GM18505 (cell line): ENCODE measurements at regions not wholly inside any gene's neighbourhood (a gene's known extent, or its start where the extent isn't known, plus 50 kb on each side); places are given as distances from the start of the nearest gene placed in this dataset.
"Not testable (repeated sequence)": the region's sequence is repeated elsewhere in the genome, so short reads cannot be mapped to it uniquely, and the experiment has no call there.

Experiments
- ATAC-seq: cut with Tn5 transposase; IDR thresholded peaks from one replicate; pipeline ENCODE4 v1.9.1; 2021; ENCODE audit not compliant: unreplicated experiment
- POLR2A ChIP-seq: IDR thresholded peaks from 4 replicates; pipeline ENCODE4 v1.6.1; 2011; ENCODE audit warnings: borderline replicate concordance; ENCODE audit not compliant: insufficient read depth, insufficient read length; ENCODE audit errors: extremely low read depth

GRCh38 chr14:51367600-51367931 is 127.5 kb downstream of the TMX1 start:
- no peak for ATAC-seq

GRCh38 chr14:51368721-51369163 is 128.7 kb downstream of the TMX1 start:
- no peak for ATAC-seq
- TF ChIP-seq POLR2A = no peak

More at GRCh38 chr14:51367600-51367931, 127.5 kb downstream of the TMX1 start:
- TF ChIP-seq POLR2A = no peak

- ATAC-seq = no peak
Measured at GRCh38 chr14:51369814-51370213, 129.8 kb downstream of the TMX1 start.

GRCh38 chr14:51370758-51371386 is 130.8 kb downstream of the TMX1 start:
- no peak for TF ChIP-seq POLR2A
- ATAC-seq = no peak

More at GRCh38 chr14:51369814-51370213, 129.8 kb downstream of the TMX1 start:
- TF ChIP-seq POLR2A = no peak

- ATAC-seq = not testable (repeated sequence)
Measured at GRCh38 chr14:51377186-51377585, 137.1 kb downstream of the TMX1 start.

DNA sequence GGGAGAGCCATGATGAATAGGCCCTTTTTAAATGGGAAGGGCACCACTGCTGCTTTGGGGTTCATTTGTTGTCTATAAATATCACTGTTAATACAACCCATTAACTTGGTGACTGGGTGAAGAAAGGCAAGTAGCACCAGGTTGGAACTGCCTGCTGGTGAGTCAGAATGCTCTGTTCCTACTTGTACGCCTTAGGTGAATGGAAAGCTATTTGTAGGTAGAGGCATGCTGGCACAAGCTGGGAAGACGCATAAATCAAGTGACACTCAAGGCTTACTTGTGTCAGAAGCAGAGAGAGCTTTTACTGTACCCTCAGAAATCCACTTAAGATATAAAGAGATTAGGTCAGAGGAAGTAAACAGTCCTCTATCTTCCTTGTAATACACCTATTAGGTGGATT is 142.5 kb downstream of the TMX1 start:
- ATAC-seq = no peak
- TF ChIP-seq POLR2A = no peak

DNA sequence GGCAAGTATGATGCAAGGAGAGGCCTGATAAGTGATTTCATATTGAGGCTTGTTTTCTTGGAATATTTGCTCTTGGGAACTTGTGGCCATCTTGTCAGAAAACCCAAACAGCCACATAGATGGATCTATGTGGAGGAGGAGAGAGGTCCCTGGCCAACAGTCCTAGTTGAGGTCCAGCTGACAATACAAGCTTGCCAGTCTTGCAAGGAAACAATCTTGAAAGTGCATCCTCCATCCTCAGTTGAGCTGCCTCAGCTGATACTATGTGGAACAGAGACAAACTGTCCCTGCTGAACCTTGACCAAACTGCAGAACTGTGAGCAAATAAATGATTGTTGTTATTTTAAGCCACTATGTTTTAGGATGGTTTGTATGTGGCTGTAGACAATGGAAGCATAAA is 146.4 kb downstream of the TMX1 start:
- no peak for TF ChIP-seq POLR2A
- ATAC-seq = no peak

DNA sequence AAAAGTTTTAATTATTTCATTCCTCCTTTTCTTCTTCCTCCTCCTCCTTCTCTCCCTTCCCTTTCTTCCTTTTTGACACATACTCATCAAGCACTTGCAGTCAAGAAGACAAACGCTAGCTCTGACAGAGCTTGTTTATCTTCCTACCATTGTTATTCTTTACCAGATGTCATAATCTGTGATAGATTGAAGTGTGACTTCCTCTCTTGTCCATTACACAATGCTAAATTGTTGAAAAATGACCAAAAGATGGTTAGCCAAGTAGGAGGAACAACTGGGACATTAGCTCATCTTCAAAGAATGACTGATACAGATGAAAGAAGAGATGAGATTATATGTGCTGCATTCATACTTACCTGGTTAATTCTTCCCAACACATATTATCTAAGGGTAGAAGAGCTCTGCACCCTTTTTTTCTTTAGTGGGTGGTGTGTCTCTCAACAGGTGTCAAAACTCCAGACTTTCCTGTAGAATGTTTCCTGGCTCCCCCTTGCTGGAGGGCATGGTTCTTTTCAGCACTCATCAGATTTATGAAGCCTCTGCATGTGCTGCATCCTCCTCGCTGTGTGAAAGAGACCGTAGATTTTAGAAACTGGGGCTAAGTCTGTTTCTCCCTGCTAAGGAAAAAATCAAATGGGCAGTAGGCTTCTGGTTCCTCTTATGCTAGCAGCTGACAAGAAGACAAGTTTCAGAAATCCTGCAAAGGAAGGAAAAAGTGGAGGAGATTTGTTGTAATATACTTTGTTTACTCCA is 147.1 kb downstream of the TMX1 start:
- no peak for TF ChIP-seq POLR2A
- no peak for ATAC-seq

- ATAC-seq = no peak
Measured at GRCh38 chr14:51392416-51392815, 152.4 kb downstream of the TMX1 start.

DNA sequence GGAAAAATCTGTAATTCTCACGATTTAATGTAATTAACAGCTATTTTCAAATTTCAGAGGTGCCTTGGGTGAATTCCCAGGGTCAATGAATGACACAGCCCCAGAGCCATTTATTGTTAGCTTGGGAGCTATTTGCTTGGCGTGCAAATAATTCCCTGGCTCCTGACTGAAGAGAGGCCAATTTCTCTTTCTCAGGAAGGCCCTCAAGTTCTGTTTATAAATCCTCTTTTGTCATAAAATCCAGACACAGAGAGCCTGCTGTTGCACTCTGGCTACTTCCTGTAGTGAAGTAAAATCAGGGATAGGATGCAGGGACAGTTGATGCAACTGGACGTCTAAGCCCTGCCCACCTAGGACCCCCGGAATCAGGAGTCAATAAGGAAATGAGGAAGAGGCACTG is 154.3 kb downstream of the TMX1 start:
- no peak for ATAC-seq
- no peak for TF ChIP-seq POLR2A

More at GRCh38 chr14:51392416-51392815, 152.4 kb downstream of the TMX1 start:
- TF ChIP-seq POLR2A = no peak

DNA sequence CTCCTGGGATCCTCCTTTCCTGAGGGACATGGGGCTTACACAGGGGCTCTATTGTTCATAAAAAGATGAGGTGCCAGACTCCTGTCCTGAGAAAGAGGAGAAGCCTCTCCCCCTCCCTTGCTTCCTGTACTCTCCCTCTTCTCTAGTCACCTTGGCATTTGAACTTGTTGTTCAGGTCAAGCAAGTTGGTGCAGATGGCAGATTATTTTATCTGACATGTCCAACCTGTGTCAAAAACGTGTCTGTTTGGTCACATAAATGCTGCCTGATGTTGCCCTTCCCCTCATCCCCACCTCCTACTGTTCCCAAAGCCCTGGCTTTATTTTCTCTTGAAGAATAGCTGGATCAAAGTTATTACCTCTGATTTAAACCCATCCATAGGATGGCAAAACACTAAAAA is 154.8 kb downstream of the TMX1 start:
- no peak for ATAC-seq
- TF ChIP-seq POLR2A = no peak

DNA sequence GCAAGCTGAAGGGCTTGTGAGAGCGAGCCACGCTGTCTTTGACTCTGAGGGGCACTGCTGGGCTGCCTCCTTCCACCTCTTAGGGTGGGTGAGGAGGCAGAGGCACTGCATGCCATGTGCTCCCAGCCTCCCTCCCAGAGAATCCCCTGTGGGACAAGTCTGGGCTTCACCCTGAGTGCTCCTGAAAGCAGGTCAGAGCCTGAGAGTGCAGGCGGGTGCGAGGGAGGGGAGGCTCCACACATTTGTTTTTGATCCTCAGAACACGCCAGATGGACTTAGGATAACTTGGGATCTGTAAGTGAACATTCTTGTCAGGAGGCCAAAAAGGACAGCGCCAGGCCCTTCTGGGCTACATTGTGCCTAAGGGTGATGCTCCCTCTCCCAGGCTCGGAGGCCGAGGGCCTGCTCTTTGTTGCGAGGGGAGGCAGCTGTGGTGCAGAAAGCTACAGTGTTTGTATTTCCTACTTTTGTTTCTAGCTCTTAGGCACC is 155.4 kb downstream of the TMX1 start:
- ATAC-seq = no peak
- TF ChIP-seq POLR2A = no peak

DNA sequence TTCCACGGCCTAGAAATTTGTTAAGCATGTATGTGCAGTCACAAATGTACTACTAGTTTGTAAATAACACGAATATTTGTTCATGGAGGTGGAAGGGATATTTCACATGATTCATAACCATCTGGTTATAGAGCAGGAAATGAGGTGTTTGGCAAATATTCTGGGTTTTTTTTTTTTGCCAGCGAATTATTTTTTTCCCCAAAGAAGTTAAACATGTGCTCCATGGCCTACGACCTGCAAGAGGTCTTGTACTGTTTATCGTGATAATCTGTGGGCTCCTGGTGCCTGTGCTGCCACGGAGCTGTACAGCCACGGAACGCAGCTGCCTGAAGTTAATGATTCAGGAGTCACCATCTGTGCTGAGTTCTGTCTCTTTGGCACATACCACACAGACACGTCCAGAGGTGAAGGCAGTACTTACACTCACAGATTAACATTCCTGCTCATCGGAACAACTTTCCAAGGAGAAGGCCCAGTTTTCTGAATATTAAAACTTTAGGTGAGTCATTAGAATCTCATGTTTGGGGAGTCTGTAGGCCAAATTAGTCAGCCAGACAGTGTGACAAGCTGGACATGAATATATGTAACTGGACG is 156.3 kb downstream of the TMX1 start:
- no peak for TF ChIP-seq POLR2A
- ATAC-seq = no peak

- TF ChIP-seq POLR2A = no peak
Measured at GRCh38 chr14:51398898-51399297, 158.9 kb downstream of the TMX1 start.

More at GRCh38 chr14:51398898-51399297, 158.9 kb downstream of the TMX1 start:
- ATAC-seq = no peak
